Stomach (tissue), 8 donors: ENCODE measurements at regions not wholly inside any gene's neighbourhood (a gene's known extent, or its start where the extent isn't known, plus 50 kb on each side); places are given as distances from the start of the nearest gene placed in this dataset.

Experiments used
- DNase-seq, 2 donors: peaks; one replicate each; pipeline versions ENCODE4 v3.0.0 to v3.0.0-alpha.2; 2013 to 2019
- H3K27ac ChIP-seq, 5 donors: fragments of 200-600 bp in 4 of 5; sonication (generic) in 4 of 5; one replicate each; pipeline ENCODE4 v1.5.1; 2013 to 2019; ENCODE audit warnings: mild to moderate bottlenecking in 1 of 5, moderate library complexity in 1 of 5
- H3K27me3 ChIP-seq, 3 donors: fragments of 200-600 bp; sonication (generic); one replicate each; pipeline ENCODE4 v1.5.1; 2017 to 2019; ENCODE audit warnings: mixed run types in 1 of 3
- H3K36me3 ChIP-seq, 4 donors: fragments of 200-600 bp; sonication (generic); 1 replicate in 3 of 4; 2 replicates in 1 of 4; pipeline ENCODE4 v1.5.1; 2016 to 2019
- H3K4me1 ChIP-seq, 4 donors: fragments of 200-600 bp; sonication (generic); one replicate each; pipeline ENCODE4 v1.5.1; 2016 to 2019
- H3K4me3 ChIP-seq, 4 donors: fragments of 200-600 bp; sonication (generic) in 3 of 4; one replicate each; pipeline ENCODE4 v1.5.1; 2016 to 2019; ENCODE audit warnings: mild to moderate bottlenecking in 1 of 4
- H3K9me3 ChIP-seq, 4 donors: fragments of 200-600 bp; sonication (generic); one replicate each; pipeline ENCODE4 v1.5.1; 2016 to 2019
- CTCF ChIP-seq, 7 experiments: fragments of 450-650 bp in 4 of 7; fragments of 200-600 bp in 3 of 7; sonication (generic) in 3 of 7; IDR thresholded peaks; one replicate each; pipeline ENCODE4 v1.5.1; 2016 to 2019; ENCODE audit warnings: antibody characterized with exemption in 7 of 7, control low read depth in 2 of 7, mild to moderate bottlenecking in 1 of 7
- EP300 ChIP-seq: sonication (generic); formaldehyde crosslinking; IDR thresholded peaks from one replicate; pipeline ENCODE4 v1.6.1; 2017; ENCODE audit warnings: antibody characterized with exemption
- POLR2A ChIP-seq, 4 donors: fragments of 450-650 bp; IDR thresholded peaks; one replicate each; pipeline ENCODE4 v1.6.1; 2016; ENCODE audit warnings: antibody characterized with exemption in 4 of 4, control low read depth in 2 of 4, mild to moderate bottlenecking in 1 of 4, moderate library complexity in 1 of 4
- POLR2AphosphoS5 ChIP-seq, 3 donors: sonication (generic); formaldehyde crosslinking; IDR thresholded peaks; one replicate each; pipeline ENCODE4 v1.6.1; 2016; ENCODE audit warnings: antibody characterized with exemption in 3 of 3
- WGBS, 5 donors: extraction: QIAGEN DNeasy Blood & Tissue Kit in 3 of 5; methylation state at CpG; one replicate each; pipeline versions ENCODE4 v1.1.5 to v1.1.7; 2013 to 2018; 5-methylcytosine and 5-hydroxymethylcytosine counted together
- intact Hi-C: fragments of 100-400 bp; cut with DNase I; formaldehyde crosslinking; loops from one replicate; pipeline ENCODE4 v1.15.1; 2023; ENCODE audit warnings: low total_unique reads
- small RNA-seq, 4 donors: library from RNA; depleted of rRNA; stranded (forward); fragments of <200 nt; gene quantifications; one replicate each; pipeline ENCODE3, GENCODE V24; 2016
- donor health status: healthy with polysubstance abuse.
- donor health status: Bipolar disorder and iron deficiency.
- donor health status: healthy.

GRCh38 chr12:118921761-118922160 lies 59.6 kb upstream of the SRRM4 start:
- Histone ChIP-seq H3K27ac (no peak overlapping the region), H3K36me3 (no peaks in the 10 kb centered on the region), H3K27me3 (peaks cover 0 to 6% (median 0%) of the 10 kb centered on the region in 3 donors), H3K4me1 (no peaks in the 10 kb centered on the region), H3K9me3 (peaks cover 0 to 4% (median 0%) of the 10 kb centered on the region in 4 donors), H3K4me3 (no peak overlapping the region)
- 73 to 92% (median 84%) methylated on average over 2 of the region's 2 CpGs for WGBS, 5 donors
- no peak for DNase-seq
- no peak for TF ChIP-seq CTCF (IDR thresholded peaks at IDR 0.05)
- TF ChIP-seq POLR2A (IDR thresholded peaks at IDR 0.05) = no peak
- TF ChIP-seq EP300 = no peak
- no peak for TF ChIP-seq POLR2AphosphoS5 (IDR thresholded peaks at IDR 0.05)
- intact Hi-C loops = no loop called here

GRCh38 chr12:118922405-118922804 lies 58.9 kb upstream of the SRRM4 start:
- no peaks in the 10 kb centered on the region for H3K4me1 ChIP-seq
- H3K4me3 ChIP-seq = no peak overlapping the region
- peak in 1 of 2 donors; percentile 7 for DNase-seq
- intact Hi-C loops = no loop called here
- no peaks in the 10 kb centered on the region for H3K36me3 ChIP-seq
- TF ChIP-seq CTCF (IDR thresholded peaks at IDR 0.05) (no peak), POLR2A (IDR thresholded peaks at IDR 0.05) (no peak), POLR2AphosphoS5 (IDR thresholded peaks at IDR 0.05) (no peak), EP300 (no peak)
- no peaks in the 10 kb centered on the region for H3K9me3 ChIP-seq
- no peak overlapping the region for H3K27ac ChIP-seq
- 25 to 33% (median 27%) methylated on average over 2 of the region's 2 CpGs for WGBS, 5 donors
- peaks cover 0 to 6% (median 0%) of the 10 kb centered on the region in 3 donors for H3K27me3 ChIP-seq

- Histone ChIP-seq H3K9me3 (no peaks in the 10 kb centered on the region), H3K4me1 (no peaks in the 10 kb centered on the region), H3K27ac (no peak overlapping the region), H3K36me3 (no peaks in the 10 kb centered on the region), H3K27me3 (peaks cover 0 to 6% (median 0%) of the 10 kb centered on the region in 3 donors), H3K4me3 (no peak overlapping the region)
- DNase-seq = no peak
- TF ChIP-seq CTCF (IDR thresholded peaks at IDR 0.05) (no peak), EP300 (no peak), POLR2AphosphoS5 (IDR thresholded peaks at IDR 0.05) (no peak), POLR2A (IDR thresholded peaks at IDR 0.05) (no peak)
- 16 to 45% (median 28%) methylated on average over 1 of the region's 1 CpG for WGBS, 5 donors
- intact Hi-C loops = no loop called here
Measured at GRCh38 chr12:118925407-118925806, 55.9 kb upstream of the SRRM4 start.

- intact Hi-C loops = no loop called here
- Histone ChIP-seq H3K4me3 (no peak overlapping the region), H3K27ac (no peak overlapping the region), H3K27me3 (peaks cover 0 to 6% (median 0%) of the 10 kb centered on the region in 3 donors), H3K36me3 (no peaks in the 10 kb centered on the region), H3K4me1 (no peaks in the 10 kb centered on the region), H3K9me3 (no peaks in the 10 kb centered on the region)
- DNase-seq = peak in 1 of 2 donors; percentile 1
- TF ChIP-seq EP300 (no peak), POLR2A (IDR thresholded peaks at IDR 0.05) (no peak), POLR2AphosphoS5 (IDR thresholded peaks at IDR 0.05) (no peak), CTCF (IDR thresholded peaks at IDR 0.05) (no peak)
- 45 to 56% (median 53%) methylated on average over 3 of the region's 3 CpGs for WGBS, 5 donors
Measured at GRCh38 chr12:118925826-118926225, 55.5 kb upstream of the SRRM4 start.

Small RNA genes in the stretch of these regions (small RNA-seq; reads per million reads assigned to genes)
- gene RF00428 (0 reads per million in 4 donors), gene RNA5SP374 (0 reads per million in 4 donors)
